Endothelial cell of umbilical vein (primary cell): ENCODE measurements at regions not wholly inside any gene's neighbourhood (a gene's known extent, or its start where the extent isn't known, plus 50 kb on each side); places are given as distances from the start of the nearest gene placed in this dataset.

Experiments
- BruUV-seq: library from RNA; stranded (reverse); fragments of 400-500 nt; replicated peaks from 2 replicates; lab custom pipeline; 2021; lab: Mats Ljungman, UMichigan
- CTCF ChIA-PET: fragments of 300-600, 350-600 bp; sonication (Branson Sonifier 250); formaldehyde crosslinking; loops from one replicate; lab custom pipeline; 2021; ENCODE audit warnings: antibody characterized with exemption, inconsistent platforms; lab: Charles Lee
- POLR2A ChIA-PET: fragments of 300-600, 350-600 bp; sonication (Branson Sonifier 250); formaldehyde crosslinking; loops from one replicate; lab custom pipeline; 2021; ENCODE audit warnings: antibody characterized with exemption, inconsistent platforms; lab: Charles Lee
- DNase-seq: peaks from one replicate; pipeline ENCODE4 v3.0.0-alpha.2; 2011; ENCODE audit warnings: low read depth, low spot score
- FAIRE-seq: peaks from 2 replicates; lab custom pipeline; 2011; peaks lifted over from hg19 to GRCh38; lab: Jason Lieb, UNC
- H2AFZ ChIP-seq: 2 replicates; pipeline ENCODE4 v1.6.0; 2012; ENCODE audit warnings: low read depth, low read length, control low read depth, inconsistent platforms
- H3K27ac ChIP-seq: 2 replicates; pipeline ENCODE4 v1.5.1; 2011; ENCODE audit warnings: low read depth, mild to moderate bottlenecking, control low read depth, low read length, moderate library complexity; ENCODE audit not compliant: insufficient read depth
- H3K27me3 ChIP-seq, 2 experiments: 2 replicates each; pipeline versions ENCODE4 v1.6.0 to v1.6.1; 2011; ENCODE audit warnings: low read length in 2 of 2, mixed read lengths in 1 of 2; ENCODE audit not compliant: control insufficient read depth in 2 of 2, insufficient read depth in 2 of 2
- H3K36me3 ChIP-seq, 2 experiments: 2 replicates in 1 of 2; 3 replicates in 1 of 2; pipeline ENCODE4 v1.5.1; 2011; ENCODE audit warnings: low read length in 2 of 2, mild to moderate bottlenecking in 1 of 2, moderate library complexity in 1 of 2; ENCODE audit not compliant: control insufficient read depth in 2 of 2, insufficient read depth in 2 of 2; ENCODE audit errors: extremely low read depth in 1 of 2
- H3K4me1 ChIP-seq: 3 replicates; pipeline ENCODE4 v1.5.1; 2011; ENCODE audit warnings: mild to moderate bottlenecking, low read length; ENCODE audit not compliant: control insufficient read depth, insufficient read depth; ENCODE audit errors: extremely low read depth
- H3K4me2 ChIP-seq: 2 replicates; pipeline ENCODE4 v1.6.1; 2011; ENCODE audit warnings: low read length, control low read depth, mixed read lengths; ENCODE audit not compliant: insufficient read depth
- H3K4me3 ChIP-seq, 3 experiments: fragments of 200-600 bp in 1 of 3; sonication (generic), shearing (Covaris generic) in 1 of 3; replicated peaks in 1 of 3; 2 replicates each; pipeline ENCODE4 v1.5.1; 2011 to 2016; ENCODE audit warnings: control low read depth in 3 of 3, low read length in 3 of 3, mild to moderate bottlenecking in 2 of 3, inconsistent platforms in 1 of 3, low read depth in 1 of 3, moderate library complexity in 1 of 3; ENCODE audit not compliant: insufficient read depth in 1 of 3
- H3K79me2 ChIP-seq: 2 replicates; pipeline ENCODE4 v1.6.0; 2012; ENCODE audit warnings: low read length, inconsistent platforms; ENCODE audit not compliant: control insufficient read depth, insufficient read depth
- H3K9ac ChIP-seq: replicated peaks from 2 replicates; pipeline ENCODE3; 2011; ENCODE audit warnings: low read length, control low read depth; ENCODE audit not compliant: insufficient read depth; ENCODE audit errors: extremely low read depth
- H3K9me1 ChIP-seq: replicated peaks from 3 replicates; pipeline ENCODE4 v1.6.0; 2011; ENCODE audit warnings: mild to moderate bottlenecking, low read length; ENCODE audit not compliant: control insufficient read depth, insufficient read depth; ENCODE audit errors: extremely low read depth
- H3K9me3 ChIP-seq: replicated peaks from 2 replicates; pipeline ENCODE4 v1.5.1; 2012; ENCODE audit warnings: low read length, inconsistent platforms; ENCODE audit not compliant: control insufficient read depth, insufficient read depth
- H4K20me1 ChIP-seq: replicated peaks from 2 replicates; pipeline ENCODE3; 2011; ENCODE audit warnings: mild to moderate bottlenecking, low read length; ENCODE audit not compliant: control insufficient read depth, insufficient read depth; ENCODE audit errors: extremely low read depth
- EZH2 ChIP-seq: IDR thresholded peaks from 2 replicates; pipeline ENCODE4 v1.6.1; 2012; ENCODE audit warnings: borderline replicate concordance, low read depth, mild to moderate bottlenecking, moderate library complexity, low read length, inconsistent platforms; ENCODE audit not compliant: severe bottlenecking
- FOS ChIP-seq: IDR thresholded peaks from 2 replicates; pipeline ENCODE4 v1.6.1; 2011; ENCODE audit warnings: mild to moderate bottlenecking, low read length, moderate library complexity, borderline replicate concordance; ENCODE audit not compliant: insufficient read depth
- GATA2 ChIP-seq: IDR thresholded peaks from 2 replicates; pipeline ENCODE4 v1.7.0; 2011; ENCODE audit warnings: low read depth, mild to moderate bottlenecking, moderate library complexity, mixed read lengths, low read length; ENCODE audit not compliant: insufficient read length, insufficient read depth
- JUN ChIP-seq: IDR thresholded peaks from 2 replicates; pipeline ENCODE4 v1.6.1; 2011; ENCODE audit warnings: borderline replicate concordance, low read depth; ENCODE audit not compliant: insufficient read length, insufficient read depth
- MYC ChIP-seq: IDR thresholded peaks from one replicate; pipeline ENCODE4 v1.6.1; 2011; ENCODE audit warnings: mild to moderate bottlenecking, low read depth, low read length
- POLR2A ChIP-seq: IDR thresholded peaks from 2 replicates; pipeline ENCODE4 v1.6.1; 2012; ENCODE audit warnings: low read depth, mild to moderate bottlenecking, control low read depth, low read length
- POLR2AphosphoS5 ChIP-seq: IDR thresholded peaks from 2 replicates; pipeline ENCODE4 v1.6.1; 2012; ENCODE audit warnings: low read depth, mild to moderate bottlenecking, control low read depth, low read length, moderate library complexity; ENCODE audit not compliant: insufficient read depth
- dilution Hi-C: fragments of 300-500 bp; cut with MboI; formaldehyde crosslinking; loops from one replicate; pipeline ENCODE4 v1.15.0; 2019; ENCODE audit warnings: low sequenced_read_pairs; ENCODE audit not compliant: extremely low pct_ligation_motif_present
- intact Hi-C: fragments of 100-400 bp; cut with micrococcal nuclease; formaldehyde crosslinking; loops from one replicate; pipeline ENCODE4 v1.10.0; 2022
- TF ChIP-seq, protein P1 (sequence below): IDR thresholded peaks from 2 replicates; pipeline ENCODE4 v1.6.1; 2011; ENCODE audit not compliant: insufficient read depth, insufficient read length
- TF ChIP-seq, protein P2 (sequence below), 2 donors: IDR thresholded peaks; 1 replicate in 1 of 2; 2 replicates in 1 of 2; pipeline ENCODE4 v1.5.1; 2011; ENCODE audit warnings: low read length in 2 of 2, mild to moderate bottlenecking in 2 of 2, moderate library complexity in 2 of 2, control low read depth in 1 of 2, inconsistent platforms in 1 of 2, low read depth in 1 of 2; ENCODE audit not compliant: insufficient read depth in 1 of 2; ENCODE audit errors: extremely low read depth in 1 of 2

DNA sequence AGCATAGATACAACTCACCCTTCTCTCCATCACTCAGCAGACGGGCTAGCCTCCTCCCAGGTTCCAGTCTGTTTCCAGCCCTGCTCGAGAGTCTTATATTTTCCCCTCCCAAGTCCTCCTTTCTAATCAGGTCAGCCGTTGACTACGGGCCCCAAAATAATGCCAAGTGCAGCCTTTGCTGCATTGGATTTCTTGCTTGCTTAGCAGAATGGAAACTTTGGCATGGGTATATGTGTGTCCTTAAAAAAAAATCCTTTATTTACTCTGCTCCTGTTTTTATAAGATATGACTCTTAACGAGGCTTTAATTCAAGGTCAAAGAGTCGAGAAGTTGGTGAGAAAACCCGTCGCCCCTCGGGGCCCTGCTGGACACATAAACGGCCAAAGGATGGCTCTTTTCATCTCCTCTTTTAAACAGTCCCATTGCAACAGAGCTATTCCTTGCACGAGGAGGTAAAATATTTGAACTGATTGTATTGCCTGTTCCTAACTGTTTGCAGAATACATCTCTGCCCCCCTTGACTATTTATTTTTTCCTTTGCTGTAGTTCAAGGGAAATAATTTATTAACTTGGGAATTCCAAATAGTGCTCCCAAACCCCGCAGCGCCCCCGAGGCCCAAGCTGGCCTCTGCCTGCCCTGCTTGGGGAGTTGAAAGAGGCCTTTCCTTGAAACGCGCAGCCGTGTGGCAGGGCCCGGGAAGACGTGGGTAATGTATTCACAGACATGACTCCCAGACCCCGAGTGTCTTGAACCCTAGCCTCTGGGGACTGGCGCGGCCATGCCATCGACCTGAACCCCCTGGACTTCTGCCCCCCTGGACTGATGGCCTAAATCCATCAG, 156.5 kb upstream of the MYL2 start:
- no peak for FAIRE-seq
- DNase-seq = no peak
- Histone ChIP-seq H3K79me2 (no peaks in the 10 kb centered on the region), H3K4me3 (no peak overlapping the region), H3K27ac (no peak overlapping the region), H3K36me3 (no peaks in the 10 kb centered on the region), H3K9me3 (no peaks in the 10 kb centered on the region), H3K9ac (no peak overlapping the region), H4K20me1 (no peaks in the 10 kb centered on the region), H3K9me1 (no peaks in the 10 kb centered on the region), H3K4me2 (no peak overlapping the region), H3K27me3 (peaks cover 2 to 4% of the 10 kb centered on the region in 2 experiments), H2AFZ (no peak overlapping the region), H3K4me1 (no peaks in the 10 kb centered on the region)
- POLR2A ChIA-PET = no interaction called here
- intact Hi-C loops (no loop called here), dilution Hi-C loops (no loop called here)
- CTCF ChIA-PET = no interaction called here
- TF ChIP-seq GATA2 (no peak), MYC (no peak), EZH2 (no peak), FOS (no peak), POLR2AphosphoS5 (no peak), JUN (no peak), POLR2A (no peak)
- TF ChIP-seq, protein P1, sequence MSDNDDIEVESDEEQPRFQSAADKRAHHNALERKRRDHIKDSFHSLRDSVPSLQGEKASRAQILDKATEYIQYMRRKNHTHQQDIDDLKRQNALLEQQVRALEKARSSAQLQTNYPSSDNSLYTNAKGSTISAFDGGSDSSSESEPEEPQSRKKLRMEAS = no peak
- TF ChIP-seq, protein P2, sequence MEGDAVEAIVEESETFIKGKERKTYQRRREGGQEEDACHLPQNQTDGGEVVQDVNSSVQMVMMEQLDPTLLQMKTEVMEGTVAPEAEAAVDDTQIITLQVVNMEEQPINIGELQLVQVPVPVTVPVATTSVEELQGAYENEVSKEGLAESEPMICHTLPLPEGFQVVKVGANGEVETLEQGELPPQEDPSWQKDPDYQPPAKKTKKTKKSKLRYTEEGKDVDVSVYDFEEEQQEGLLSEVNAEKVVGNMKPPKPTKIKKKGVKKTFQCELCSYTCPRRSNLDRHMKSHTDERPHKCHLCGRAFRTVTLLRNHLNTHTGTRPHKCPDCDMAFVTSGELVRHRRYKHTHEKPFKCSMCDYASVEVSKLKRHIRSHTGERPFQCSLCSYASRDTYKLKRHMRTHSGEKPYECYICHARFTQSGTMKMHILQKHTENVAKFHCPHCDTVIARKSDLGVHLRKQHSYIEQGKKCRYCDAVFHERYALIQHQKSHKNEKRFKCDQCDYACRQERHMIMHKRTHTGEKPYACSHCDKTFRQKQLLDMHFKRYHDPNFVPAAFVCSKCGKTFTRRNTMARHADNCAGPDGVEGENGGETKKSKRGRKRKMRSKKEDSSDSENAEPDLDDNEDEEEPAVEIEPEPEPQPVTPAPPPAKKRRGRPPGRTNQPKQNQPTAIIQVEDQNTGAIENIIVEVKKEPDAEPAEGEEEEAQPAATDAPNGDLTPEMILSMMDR (IDR thresholded peaks at IDR 0.05; ENCODE audit: extremely low read depth in 1 of 2, insufficient read depth in 1 of 2, low read depth in 1 of 2, low read length in 2 of 2) = no peak
- BruUV-seq = no TSS peak
